Activated naive CD4-positive, alpha-beta T cell treated with anti-CD3 and anti-CD28 coated beads, Interleukin-2, amount 10 ng/mL, durations not matched to agents 7 days and 5 days (primary cell): ENCODE measurements at regions not wholly inside any gene's neighbourhood (a gene's known extent, or its start where the extent isn't known, plus 50 kb on each side); places are given as distances from the start of the nearest gene placed in this dataset.

Source experiments
- CTCF ChIA-PET: fragments of 350-600 bp; sonication (Branson Sonifier 250); formaldehyde crosslinking; loops from one replicate; lab custom pipeline; 2021; ENCODE audit warnings: antibody characterized with exemption; lab: Charles Lee
- DNase-seq: peaks from one replicate; pipeline ENCODE4 v3.0.0-alpha.2; 2020
- H3K27ac Mint-ChIP-seq: one replicate; pipeline ENCODE4 v1.8.0; 2021; ENCODE audit warnings: mild to moderate bottlenecking, moderate library complexity, mixed read lengths
- H3K27me3 Mint-ChIP-seq: one replicate; pipeline ENCODE4 v1.8.0; 2021; ENCODE audit warnings: mild to moderate bottlenecking, mixed read lengths
- H3K36me3 Mint-ChIP-seq: one replicate; pipeline ENCODE4 v1.8.0; 2021; ENCODE audit warnings: mixed read lengths
- H3K4me1 Mint-ChIP-seq: one replicate; pipeline ENCODE4 v1.8.0; 2021; ENCODE audit warnings: mixed read lengths
- H3K4me3 Mint-ChIP-seq: one replicate; pipeline ENCODE4 v1.8.0; 2021; ENCODE audit warnings: mild to moderate bottlenecking, moderate library complexity, mixed read lengths
- H3K9me3 Mint-ChIP-seq: one replicate; pipeline ENCODE4 v1.8.0; 2021; ENCODE audit warnings: mixed read lengths

- CTCF ChIA-PET, result interaction anchor here (1.1 kb wide), 1 partner anchor 43 kb away, joined by 3 read pairs; no protein-coding TSS in a partner anchor
- no peaks in the 10 kb centered on the region for H3K9me3 Mint-ChIP-seq
- no peaks in the 10 kb centered on the region for H3K36me3 Mint-ChIP-seq
- no peaks in the 10 kb centered on the region for H3K4me1 Mint-ChIP-seq
- no peak for DNase-seq
- H3K27me3 Mint-ChIP-seq, result peaks cover 5% of the 10 kb centered on the region
- H3K27ac Mint-ChIP-seq, result no peak overlapping the region
- no peak overlapping the region for H3K4me3 Mint-ChIP-seq
Measured at GRCh38 chr7:88358526-88358838, 51.8 kb upstream of the STEAP4 start.

GRCh38 chr7:88357781-88358525 is 51.3 kb upstream of the STEAP4 start:
- H3K36me3 Mint-ChIP-seq, result no peaks in the 10 kb centered on the region
- H3K4me3 Mint-ChIP-seq, result no peak overlapping the region
- H3K4me1 Mint-ChIP-seq, result no peaks in the 10 kb centered on the region
- DNase-seq, result no peak
- peaks cover 5% of the 10 kb centered on the region for H3K27me3 Mint-ChIP-seq
- CTCF ChIA-PET, result interaction anchor here (1.1 to 1.5 kb wide), 2 partner anchors 10 to 43 kb away, joined by 3 read pairs; no protein-coding TSS in a partner anchor
- no peak overlapping the region for H3K27ac Mint-ChIP-seq
- no peaks in the 10 kb centered on the region for H3K9me3 Mint-ChIP-seq

DNA sequence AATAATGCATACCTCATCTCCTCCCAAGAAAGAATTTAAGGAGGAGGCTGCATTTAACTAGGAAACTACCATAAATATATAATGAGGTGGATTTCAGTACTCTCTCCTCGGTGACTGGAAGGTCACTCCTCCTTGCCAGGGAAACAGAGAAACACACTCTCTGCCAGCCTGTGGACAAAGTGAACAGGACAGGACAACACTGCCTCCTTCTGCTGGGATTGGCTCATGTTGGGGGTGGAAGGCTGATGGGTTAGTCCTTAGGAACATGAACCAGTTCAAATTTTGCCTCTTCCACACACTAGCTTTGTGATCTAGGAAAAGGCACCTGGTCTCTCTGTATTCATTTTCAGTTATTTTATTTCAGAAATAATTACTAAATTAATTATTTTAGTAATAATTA is 50.6 kb upstream of the STEAP4 start:
- Mint-ChIP-seq H3K4me3 (no peak overlapping the region), H3K4me1 (no peaks in the 10 kb centered on the region), H3K36me3 (no peaks in the 10 kb centered on the region), H3K9me3 (no peaks in the 10 kb centered on the region), H3K27ac (no peak overlapping the region), H3K27me3 (peaks cover 5% of the 10 kb centered on the region)
- no peak for DNase-seq
- CTCF ChIA-PET, result interaction anchor here (1.5 kb wide), 1 partner anchor 10 kb away, joined by 3 read pairs; no protein-coding TSS in a partner anchor
